SK-N-SH treated with all-trans-retinoic acid at 6 μM for 48 hours (cell line): ENCODE measurements at regions not wholly inside any gene's neighbourhood (a gene's known extent, or its start where the extent isn't known, plus 50 kb on each side); places are given as distances from the start of the nearest gene placed in this dataset.

Source experiments
- ATAC-seq: fragments of 200-7000 bp; cut with Tn5 transposase; 3 replicates; pipeline ENCODE4 v1.9.1; 2020; ENCODE audit warnings: mild to moderate bottlenecking, moderate library complexity
- CREB5 ChIP-seq: fragments of 250-450 bp; sonication (Bioruptor Pico); IDR thresholded peaks from 2 replicates; pipeline ENCODE4 v1.5.1; 2020; ENCODE audit warnings: low read depth, mild to moderate bottlenecking, moderate library complexity
- GLIS3 ChIP-seq: fragments of 250-450 bp; sonication (Bioruptor Pico); IDR thresholded peaks from 2 replicates; pipeline ENCODE4 v1.5.0; 2020; ENCODE audit warnings: mild to moderate bottlenecking, moderate library complexity
- ISL1 ChIP-seq: fragments of 250-450 bp; sonication (Bioruptor Pico); IDR thresholded peaks from 2 replicates; pipeline ENCODE4 v2.1.2; 2022; ENCODE audit warnings: mild to moderate bottlenecking, moderate library complexity
- POU6F1 ChIP-seq: fragments of 250-450 bp; sonication (Bioruptor Pico); IDR thresholded peaks from 2 replicates; pipeline ENCODE4 v1.8.0; 2021; ENCODE audit warnings: low read depth, mild to moderate bottlenecking, moderate library complexity, borderline replicate concordance
- PPARA ChIP-seq: fragments of 250-450 bp; sonication (Bioruptor Pico); IDR thresholded peaks from 2 replicates; pipeline ENCODE4 v1.5.0; 2020; ENCODE audit warnings: mild to moderate bottlenecking, borderline replicate concordance
- RARB ChIP-seq: fragments of 250-450 bp; sonication (Bioruptor Pico); IDR thresholded peaks from 2 replicates; pipeline ENCODE4 v1.8.0; 2021; ENCODE audit warnings: mild to moderate bottlenecking, moderate library complexity
- SNAI2 ChIP-seq: fragments of 250-450 bp; sonication (Bioruptor Pico); IDR thresholded peaks from 2 replicates; pipeline ENCODE4 v1.5.0; 2020; ENCODE audit warnings: mild to moderate bottlenecking, moderate library complexity
- TOX ChIP-seq: fragments of 250-450 bp; sonication (Bioruptor Pico); IDR thresholded peaks from 2 replicates; pipeline ENCODE4 v1.8.0; 2021; ENCODE audit warnings: mild to moderate bottlenecking, moderate library complexity, borderline replicate concordance
- ZC3H10 ChIP-seq: fragments of 250-450 bp; sonication (Bioruptor Pico); IDR thresholded peaks from 2 replicates; pipeline ENCODE4 v1.5.1; 2021; ENCODE audit warnings: mild to moderate bottlenecking, moderate library complexity
- ZFP30 ChIP-seq: fragments of 450-650 bp; formaldehyde crosslinking; IDR thresholded peaks from 2 replicates; pipeline ENCODE4 v1.5.0; 2022; ENCODE audit warnings: mild to moderate bottlenecking, moderate library complexity
- ZNF70 ChIP-seq: fragments of 450-650 bp; formaldehyde crosslinking; IDR thresholded peaks from 2 replicates; pipeline ENCODE4 v1.5.0; 2020; ENCODE audit warnings: mild to moderate bottlenecking, moderate library complexity
- TF ChIP-seq, protein P1 (sequence below): fragments of 250-450 bp; sonication (Bioruptor Pico); IDR thresholded peaks from 2 replicates; pipeline ENCODE4 v1.8.0; 2020; ENCODE audit warnings: mild to moderate bottlenecking, moderate library complexity, borderline replicate concordance
- TF ChIP-seq, protein P2 (sequence below): fragments of 250-450 bp; sonication (Bioruptor Pico); IDR thresholded peaks from 2 replicates; pipeline ENCODE4 v1.5.1; 2021; ENCODE audit warnings: mild to moderate bottlenecking, moderate library complexity

- no peak for ATAC-seq
- no peak for TF ChIP-seq GLIS3
- TF ChIP-seq, protein P1, sequence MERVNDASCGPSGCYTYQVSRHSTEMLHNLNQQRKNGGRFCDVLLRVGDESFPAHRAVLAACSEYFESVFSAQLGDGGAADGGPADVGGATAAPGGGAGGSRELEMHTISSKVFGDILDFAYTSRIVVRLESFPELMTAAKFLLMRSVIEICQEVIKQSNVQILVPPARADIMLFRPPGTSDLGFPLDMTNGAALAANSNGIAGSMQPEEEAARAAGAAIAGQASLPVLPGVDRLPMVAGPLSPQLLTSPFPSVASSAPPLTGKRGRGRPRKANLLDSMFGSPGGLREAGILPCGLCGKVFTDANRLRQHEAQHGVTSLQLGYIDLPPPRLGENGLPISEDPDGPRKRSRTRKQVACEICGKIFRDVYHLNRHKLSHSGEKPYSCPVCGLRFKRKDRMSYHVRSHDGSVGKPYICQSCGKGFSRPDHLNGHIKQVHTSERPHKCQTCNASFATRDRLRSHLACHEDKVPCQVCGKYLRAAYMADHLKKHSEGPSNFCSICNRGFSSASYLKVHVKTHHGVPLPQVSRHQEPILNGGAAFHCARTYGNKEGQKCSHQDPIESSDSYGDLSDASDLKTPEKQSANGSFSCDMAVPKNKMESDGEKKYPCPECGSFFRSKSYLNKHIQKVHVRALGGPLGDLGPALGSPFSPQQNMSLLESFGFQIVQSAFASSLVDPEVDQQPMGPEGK (CRISPR knock-in tag) = no peak
- TF ChIP-seq PPARA (CRISPR knock-in tag) = no peak
- TF ChIP-seq, all 23 proteins: peak for 0
Measured at GRCh38 chr9:16039218-16039987, 486.6 kb downstream of the CCDC171 start.

- ATAC-seq = no peak
Measured at GRCh38 chr9:16039988-16040761, 487.3 kb downstream of the CCDC171 start.

GRCh38 chr9:16043756-16044578 is 491.1 kb downstream of the CCDC171 start:
- no peak for ATAC-seq

More at GRCh38 chr9:16039988-16040761, 487.3 kb downstream of the CCDC171 start:
- TF ChIP-seq, protein P1 (CRISPR knock-in tag) = no peak
- no peak for TF ChIP-seq RARB (CRISPR knock-in tag)
- TF ChIP-seq ZC3H10 (CRISPR knock-in tag) = no peak
- no peak for TF ChIP-seq ISL1 (CRISPR knock-in tag)
- TF ChIP-seq PPARA (CRISPR knock-in tag) = no peak
- no peak for TF ChIP-seq ZFP30 (CRISPR knock-in tag)
- TF ChIP-seq, protein P2, sequence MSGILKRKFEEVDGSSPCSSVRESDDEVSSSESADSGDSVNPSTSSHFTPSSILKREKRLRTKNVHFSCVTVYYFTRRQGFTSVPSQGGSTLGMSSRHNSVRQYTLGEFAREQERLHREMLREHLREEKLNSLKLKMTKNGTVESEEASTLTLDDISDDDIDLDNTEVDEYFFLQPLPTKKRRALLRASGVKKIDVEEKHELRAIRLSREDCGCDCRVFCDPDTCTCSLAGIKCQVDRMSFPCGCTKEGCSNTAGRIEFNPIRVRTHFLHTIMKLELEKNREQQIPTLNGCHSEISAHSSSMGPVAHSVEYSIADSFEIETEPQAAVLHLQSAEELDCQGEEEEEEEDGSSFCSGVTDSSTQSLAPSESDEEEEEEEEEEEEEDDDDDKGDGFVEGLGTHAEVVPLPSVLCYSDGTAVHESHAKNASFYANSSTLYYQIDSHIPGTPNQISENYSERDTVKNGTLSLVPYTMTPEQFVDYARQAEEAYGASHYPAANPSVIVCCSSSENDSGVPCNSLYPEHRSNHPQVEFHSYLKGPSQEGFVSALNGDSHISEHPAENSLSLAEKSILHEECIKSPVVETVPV (CRISPR knock-in tag) = no peak
- TF ChIP-seq, all 23 proteins: peak for 0

GRCh38 chr9:16044579-16044881 is 491.7 kb downstream of the CCDC171 start:
- no peak for ATAC-seq
- TF ChIP-seq SNAI2 = no peak

More at GRCh38 chr9:16043756-16044578, 491.1 kb downstream of the CCDC171 start:
- TF ChIP-seq ZNF70 (CRISPR knock-in tag) (no peak), TOX (no peak), GLIS3 (no peak), POU6F1 (no peak), ZFP30 (CRISPR knock-in tag) (no peak), RARB (CRISPR knock-in tag) (no peak), CREB5 (CRISPR knock-in tag) (no peak)

DNA sequence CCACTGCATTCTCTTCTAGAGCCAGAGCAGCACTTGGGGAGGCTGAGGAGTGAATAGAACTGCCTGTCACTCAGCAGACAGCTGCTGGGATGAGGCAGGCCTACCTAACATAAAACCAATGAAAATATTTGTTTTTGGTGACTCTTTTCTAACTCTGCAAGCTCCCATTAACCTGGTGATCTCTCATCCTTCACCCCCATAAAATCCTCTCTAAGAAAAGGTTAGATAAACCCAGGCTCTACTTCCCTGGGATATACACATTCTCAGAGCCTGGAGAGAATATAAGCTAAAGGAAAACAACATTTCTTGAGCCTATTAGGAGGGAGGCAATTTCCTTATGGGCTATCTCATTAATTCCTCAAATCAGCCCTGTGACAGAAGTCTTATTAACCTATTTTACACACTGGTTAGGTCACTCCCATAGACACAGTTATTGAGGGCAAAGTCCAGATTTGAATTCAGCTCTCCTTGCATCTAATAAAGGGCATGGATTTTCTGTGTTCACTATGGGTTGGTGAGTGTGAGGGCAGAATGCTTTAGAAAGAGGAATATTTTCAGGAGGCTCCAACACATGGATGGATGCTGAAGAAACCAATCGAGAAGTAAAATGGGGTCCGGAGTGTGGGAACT is 492.9 kb downstream of the CCDC171 start:
- TF ChIP-seq ZFP30 (CRISPR knock-in tag) = no peak
- TF ChIP-seq, protein P2 (CRISPR knock-in tag) = no peak
- TF ChIP-seq CREB5 (CRISPR knock-in tag) = no peak
- ATAC-seq = no peak
